Progenitor cell of endocrine pancreas (in vitro differentiated cells): ENCODE measurements at regions not wholly inside any gene's neighbourhood (a gene's known extent, or its start where the extent isn't known, plus 50 kb on each side); places are given as distances from the start of the nearest gene placed in this dataset.

Experiments used
- DNase-seq: peaks from one replicate; pipeline ENCODE4 v3.0.0; 2021; ENCODE audit warnings: low spot score; ENCODE audit not compliant: unreplicated experiment
- H3K27ac Mint-ChIP-seq: 2 replicates; pipeline ENCODE4 v1.8.0; 2021; ENCODE audit warnings: mild to moderate bottlenecking, moderate library complexity, mixed read lengths
- H3K27me3 Mint-ChIP-seq: 2 replicates; pipeline ENCODE4 v1.8.0; 2021; ENCODE audit warnings: mixed read lengths
- H3K36me3 Mint-ChIP-seq: 2 replicates; pipeline ENCODE4 v1.8.0; 2022; ENCODE audit warnings: mixed read lengths; ENCODE audit not compliant: insufficient read depth
- H3K4me1 Mint-ChIP-seq: 2 replicates; pipeline ENCODE4 v1.8.0; 2021; ENCODE audit warnings: low read depth, mixed read lengths
- H3K4me3 Mint-ChIP-seq: 2 replicates; pipeline ENCODE4 v1.8.0; 2021; ENCODE audit warnings: low read depth, mild to moderate bottlenecking, moderate library complexity, mixed read lengths
- H3K9me3 Mint-ChIP-seq: 2 replicates; pipeline ENCODE4 v1.8.0; 2021; ENCODE audit warnings: low read depth, mixed read lengths
- CTCF ChIP-seq: fragments of 200-600 bp; sonication (generic); IDR thresholded peaks from one replicate; pipeline ENCODE4 v1.5.0; 2021; ENCODE audit warnings: antibody characterized with exemption, mild to moderate bottlenecking; ENCODE audit not compliant: unreplicated experiment

- Mint-ChIP-seq H3K4me3 (no peak overlapping the region), H3K4me1 (no peaks in the 10 kb centered on the region), H3K27ac (no peak overlapping the region), H3K36me3 (no peaks in the 10 kb centered on the region), H3K9me3 (no peaks in the 10 kb centered on the region), H3K27me3 (no peaks in the 10 kb centered on the region)
- no peak for DNase-seq
- no peak for TF ChIP-seq CTCF
Measured at GRCh38 chr7:46153951-46154787, 233.1 kb upstream of the IGFBP3 start.

DNA sequence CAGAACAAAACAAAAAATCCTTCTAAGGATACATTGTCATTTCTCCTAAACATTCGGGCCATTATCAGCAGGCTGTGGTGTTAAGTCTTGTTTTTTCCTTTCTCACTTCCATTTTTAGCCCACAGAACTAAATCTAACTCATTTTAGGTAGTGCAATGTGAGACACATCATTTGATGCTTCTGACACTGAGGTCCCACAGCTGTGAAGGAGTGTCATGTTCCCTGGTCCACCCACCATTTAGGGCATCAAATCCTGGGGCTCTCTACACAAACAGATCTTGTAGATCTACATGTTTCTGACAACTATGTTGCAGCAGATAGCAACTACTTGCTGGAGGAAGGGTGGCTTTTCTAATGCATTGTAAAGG is 232.5 kb upstream of the IGFBP3 start:
- H3K27ac Mint-ChIP-seq: no peak overlapping the region
- H3K4me3 Mint-ChIP-seq: no peak overlapping the region
- H3K27me3 Mint-ChIP-seq: no peaks in the 10 kb centered on the region
- no peak for DNase-seq
- no peak for TF ChIP-seq CTCF
- H3K4me1 Mint-ChIP-seq: no peaks in the 10 kb centered on the region
- H3K9me3 Mint-ChIP-seq: no peaks in the 10 kb centered on the region
- H3K36me3 Mint-ChIP-seq: no peaks in the 10 kb centered on the region

- H3K27ac Mint-ChIP-seq: no peak overlapping the region
- no peak overlapping the region for H3K4me3 Mint-ChIP-seq
- no peaks in the 10 kb centered on the region for H3K36me3 Mint-ChIP-seq
- no peaks in the 10 kb centered on the region for H3K4me1 Mint-ChIP-seq
- H3K9me3 Mint-ChIP-seq: no peaks in the 10 kb centered on the region
- no peak for DNase-seq
- TF ChIP-seq CTCF: no peak
- no peaks in the 10 kb centered on the region for H3K27me3 Mint-ChIP-seq
Measured at GRCh38 chr7:46152696-46153095, 231.6 kb upstream of the IGFBP3 start.

DNA sequence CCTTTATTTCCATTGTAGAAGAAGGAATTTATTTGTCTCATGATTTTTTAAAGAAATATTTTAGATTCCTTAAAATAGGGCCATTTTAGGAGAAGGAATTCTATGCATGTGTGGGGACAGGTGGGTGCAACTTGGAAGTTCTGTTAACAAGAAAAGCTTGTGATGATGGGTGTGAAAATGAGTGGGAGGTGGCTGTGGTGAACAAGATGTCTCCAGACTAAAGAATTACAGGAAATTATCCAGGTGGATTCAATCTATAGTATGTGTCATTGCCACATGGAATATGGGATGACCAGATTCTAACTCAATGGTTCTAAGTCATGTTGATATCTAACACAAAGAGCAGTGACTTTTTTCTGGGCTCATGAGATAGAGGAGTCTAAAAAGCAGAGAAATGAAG is 229.6 kb upstream of the IGFBP3 start:
- Mint-ChIP-seq H3K36me3 (no peaks in the 10 kb centered on the region), H3K4me1 (peaks cover 2% of the 10 kb centered on the region), H3K27ac (no peak overlapping the region), H3K9me3 (no peaks in the 10 kb centered on the region), H3K4me3 (no peak overlapping the region), H3K27me3 (no peaks in the 10 kb centered on the region)
- no peak for DNase-seq
- TF ChIP-seq CTCF: no peak

- TF ChIP-seq CTCF: no peak
- no peaks in the 10 kb centered on the region for H3K9me3 Mint-ChIP-seq
- DNase-seq: no peak
- no peaks in the 10 kb centered on the region for H3K27me3 Mint-ChIP-seq
- no peak overlapping the region for H3K4me3 Mint-ChIP-seq
- no peaks in the 10 kb centered on the region for H3K36me3 Mint-ChIP-seq
- peaks cover 4% of the 10 kb centered on the region for H3K4me1 Mint-ChIP-seq
- H3K27ac Mint-ChIP-seq: no peak overlapping the region
Measured at GRCh38 chr7:46150202-46150601, 229.1 kb upstream of the IGFBP3 start.
